HG03095 (cell line): ENCODE measurements at regions not wholly inside any gene's neighbourhood (a gene's known extent, or its start where the extent isn't known, plus 50 kb on each side); places are given as distances from the start of the nearest gene placed in this dataset.

Source experiments
- ATAC-seq: cut with Tn5 transposase; IDR thresholded peaks from one replicate; pipeline ENCODE4 v1.9.1; 2021; ENCODE audit warnings: moderate library complexity; ENCODE audit not compliant: unreplicated experiment

- no peak for ATAC-seq
Observed at GRCh38 chr11:129324533-129325175, 51.0 kb upstream of the BARX2 start.

DNA sequence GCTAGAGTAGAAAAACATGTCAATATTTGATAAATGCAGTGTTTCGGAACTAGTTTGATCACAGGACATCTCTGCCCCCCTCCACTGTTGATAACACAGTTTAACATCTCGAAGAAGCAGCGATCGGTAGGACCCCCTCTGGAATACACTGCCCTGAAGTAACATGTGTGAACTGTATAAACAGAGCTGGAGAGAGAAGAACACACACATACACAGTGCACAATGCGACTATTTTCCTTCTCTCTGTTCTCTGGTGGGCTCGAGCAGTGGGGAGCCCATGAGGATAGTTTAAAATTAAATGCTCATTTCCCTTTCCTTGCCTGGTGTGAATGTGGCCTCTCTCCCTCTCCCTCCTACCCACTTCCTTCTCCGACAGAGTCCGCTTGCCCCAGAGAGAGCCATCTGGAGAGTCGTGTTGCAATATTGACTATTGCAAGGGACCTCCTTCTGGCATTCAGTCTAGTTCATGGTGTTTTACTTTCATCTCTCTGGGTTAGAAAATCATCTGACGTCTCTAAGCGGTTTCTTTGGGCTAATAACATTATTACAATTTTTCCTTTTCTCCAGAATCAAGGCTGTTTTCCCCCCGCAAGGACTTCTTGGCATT, 51.6 kb upstream of the BARX2 start:
- ATAC-seq = no peak

DNA sequence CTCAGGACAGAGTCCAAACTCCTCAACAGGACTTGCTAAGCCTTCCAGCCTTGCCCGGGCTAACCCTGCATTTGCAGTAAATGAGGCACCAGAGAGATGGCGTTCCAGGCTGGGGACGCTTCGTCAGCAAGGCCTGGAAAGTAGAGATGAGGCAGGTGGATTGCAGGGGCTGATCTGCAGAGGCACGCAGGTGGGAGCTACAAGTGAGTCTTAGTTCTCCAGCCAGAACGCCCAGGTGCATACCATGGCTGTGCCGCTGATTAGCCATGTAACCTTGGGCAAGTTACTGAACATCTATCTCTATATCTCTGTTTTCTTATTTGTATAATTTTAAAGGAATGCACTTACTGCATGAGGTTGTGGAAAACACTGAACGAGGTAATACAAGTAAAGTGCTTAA, 52.7 kb upstream of the BARX2 start:
- no peak for ATAC-seq

DNA sequence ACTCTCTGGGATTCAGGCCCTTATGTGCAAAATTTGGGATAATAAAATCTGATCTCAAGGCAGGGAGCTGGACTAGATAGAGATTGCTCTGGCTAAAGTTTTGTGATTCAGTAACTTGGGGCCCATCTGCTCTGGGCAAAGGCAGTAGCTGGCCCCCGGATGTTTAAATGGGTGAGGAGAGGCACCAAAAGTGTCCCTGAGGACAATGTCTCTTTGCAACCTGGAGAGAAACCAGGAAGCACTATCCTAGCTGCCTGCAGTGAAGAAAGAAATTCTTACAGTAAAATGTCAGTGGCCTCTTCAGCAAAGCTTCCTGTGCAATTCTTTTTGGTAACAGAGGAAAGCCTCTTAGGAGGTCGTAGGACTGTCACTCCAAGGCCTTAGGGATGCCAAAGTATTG, 54.6 kb upstream of the BARX2 start:
- no peak for ATAC-seq

DNA sequence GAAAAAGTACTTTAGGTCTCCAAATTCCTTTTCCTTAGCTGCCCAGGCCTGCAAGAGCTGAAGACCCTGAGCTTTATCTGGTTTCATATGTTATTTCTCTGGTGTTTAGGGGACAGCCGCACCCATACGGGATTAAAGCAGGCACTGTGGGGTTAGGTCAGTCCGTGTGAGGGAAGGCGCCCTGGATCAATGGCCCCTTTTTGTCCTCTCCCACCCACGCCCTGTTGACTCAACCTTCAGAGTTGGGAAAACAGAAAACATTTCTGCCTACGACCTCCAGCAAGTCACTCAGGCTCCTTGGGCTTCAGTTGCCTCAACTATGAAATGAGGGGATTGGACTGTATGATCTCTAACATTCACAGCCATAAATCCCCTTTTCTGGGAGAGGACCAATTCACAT, 55.2 kb upstream of the BARX2 start:
- ATAC-seq = no peak

- no peak for ATAC-seq
Observed at GRCh38 chr11:129319751-129320150, 55.9 kb upstream of the BARX2 start.

- ATAC-seq = no peak
Observed at GRCh38 chr11:129319201-129319600, 56.4 kb upstream of the BARX2 start.

DNA sequence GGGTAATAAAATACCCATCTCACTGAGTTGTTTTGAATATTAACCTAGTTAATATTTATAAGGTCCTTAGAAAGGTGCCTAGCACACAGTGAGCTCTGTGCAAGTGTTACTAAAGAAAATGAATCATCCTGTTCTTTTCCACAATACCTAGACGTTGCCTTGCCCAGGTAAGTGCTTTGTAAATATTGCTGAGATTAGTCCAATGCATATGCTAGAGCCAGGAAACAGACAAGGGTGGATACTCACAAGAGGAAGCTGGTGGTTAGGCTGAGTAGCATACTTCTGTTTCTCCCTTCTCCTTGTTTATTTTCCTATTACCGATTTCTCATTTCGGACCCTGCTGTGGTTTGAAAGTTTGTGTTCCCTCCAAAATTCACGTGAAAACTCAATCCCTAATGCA, 58.1 kb upstream of the BARX2 start:
- no peak for ATAC-seq

- ATAC-seq = no peak
Observed at GRCh38 chr11:129316781-129317180, 58.9 kb upstream of the BARX2 start.

DNA sequence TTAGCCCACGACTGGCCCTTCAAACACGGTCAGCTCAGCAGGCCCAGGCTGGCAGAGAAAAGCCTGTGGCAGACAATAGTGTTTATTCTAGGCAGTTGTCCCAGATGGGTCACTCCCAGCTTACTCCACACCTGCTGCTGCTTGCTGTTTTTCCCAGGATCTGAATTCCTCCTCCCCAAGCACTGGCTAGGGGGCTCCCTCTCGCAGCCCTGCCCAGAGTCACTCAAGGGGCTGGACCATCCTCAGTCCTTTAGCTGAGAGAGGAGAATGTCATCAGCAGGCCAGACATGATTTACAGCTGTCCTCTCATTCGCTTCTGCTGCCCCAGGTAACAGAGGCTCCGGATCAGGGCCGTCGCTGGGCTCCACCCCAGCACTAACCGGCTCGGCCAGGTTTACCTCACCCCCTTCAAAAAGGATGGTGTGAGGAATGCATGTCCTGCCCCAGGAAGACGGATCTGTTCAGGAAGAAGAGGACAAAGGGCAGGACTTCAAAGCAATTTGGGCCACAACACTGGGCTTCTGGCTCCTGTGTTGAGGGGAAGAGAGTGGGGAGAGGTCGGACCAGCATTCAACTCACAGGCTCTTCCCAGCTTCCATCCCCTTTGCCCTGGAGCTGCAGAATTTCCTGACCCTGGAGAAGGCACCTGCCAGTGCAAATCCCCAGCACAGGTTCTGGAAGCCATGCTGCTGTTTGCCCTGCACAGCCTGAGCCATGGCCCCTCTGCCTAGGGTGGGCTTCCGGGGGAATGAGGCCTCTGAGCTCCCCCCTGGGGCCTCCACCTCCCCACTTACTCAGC, 59.7 kb upstream of the BARX2 start:
- no peak for ATAC-seq

GRCh38 chr11:129314371-129314770, 61.3 kb upstream of the BARX2 start:
- ATAC-seq = no peak

DNA sequence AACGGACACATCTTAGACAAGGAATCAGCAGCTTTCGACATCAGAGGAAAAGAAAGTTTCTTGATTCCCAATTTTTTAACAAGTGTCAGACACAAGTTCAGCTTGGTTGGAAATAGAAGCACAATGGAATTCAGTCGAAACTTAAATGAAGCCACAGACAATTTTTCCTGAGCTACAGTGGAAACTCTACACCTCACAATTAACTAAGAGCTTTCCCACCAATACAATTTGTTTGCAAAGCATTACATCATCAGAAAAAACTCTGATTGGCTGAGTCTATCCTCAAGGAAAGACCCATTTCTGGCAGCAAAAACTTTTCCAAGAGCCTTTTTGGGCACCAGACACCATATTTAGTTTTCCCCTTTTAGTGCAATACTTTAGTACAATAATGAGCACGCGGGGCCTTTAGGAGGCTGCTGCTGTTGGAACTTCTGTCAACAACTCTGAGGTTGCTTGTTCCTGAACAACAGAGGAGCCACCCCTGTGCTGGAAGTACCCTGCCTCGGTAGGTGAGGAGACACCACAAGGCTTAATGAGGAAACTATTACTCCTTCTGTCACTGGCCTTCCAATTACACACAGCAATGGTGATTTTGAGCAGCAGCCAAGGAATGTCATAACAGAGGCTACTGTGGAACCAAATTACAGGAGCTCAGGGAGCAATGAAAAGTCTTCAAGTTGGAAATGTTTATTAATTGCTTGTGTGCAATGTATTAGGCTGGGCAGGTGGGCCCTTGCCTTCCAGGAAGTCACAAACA, 61.9 kb upstream of the BARX2 start:
- no peak for ATAC-seq

GRCh38 chr11:129312730-129313503, 62.7 kb upstream of the BARX2 start:
- ATAC-seq = no peak

DNA sequence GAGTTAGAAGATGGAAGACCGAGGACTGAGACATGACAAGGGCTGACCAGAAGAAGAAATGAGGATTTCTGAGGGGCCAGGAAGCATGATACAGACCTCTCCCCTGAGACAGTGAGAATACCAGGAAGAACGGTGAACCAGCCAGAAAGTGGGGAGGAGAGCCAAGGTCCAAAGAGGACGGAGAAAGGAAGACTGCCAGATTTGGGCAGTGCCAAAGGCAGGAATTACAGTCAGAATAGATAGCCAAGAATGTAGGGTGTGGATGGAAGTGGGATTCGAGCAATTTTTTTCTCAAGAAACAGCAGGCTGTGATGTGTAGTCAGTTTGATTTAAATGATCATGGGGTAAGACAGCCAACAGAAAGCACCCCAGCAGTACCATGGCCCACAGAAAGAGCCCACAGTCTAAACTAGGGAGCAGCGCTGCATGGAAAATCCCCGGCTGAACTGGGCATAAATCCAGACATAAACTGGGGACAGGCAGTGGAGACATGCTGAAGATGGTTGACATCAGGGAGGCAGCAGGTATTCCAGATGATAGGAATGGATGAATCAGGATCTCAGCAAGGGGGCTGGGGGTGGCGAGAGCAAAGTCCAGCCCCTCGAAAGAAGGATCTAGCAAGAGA, 67.3 kb upstream of the BARX2 start:
- no peak for ATAC-seq

DNA sequence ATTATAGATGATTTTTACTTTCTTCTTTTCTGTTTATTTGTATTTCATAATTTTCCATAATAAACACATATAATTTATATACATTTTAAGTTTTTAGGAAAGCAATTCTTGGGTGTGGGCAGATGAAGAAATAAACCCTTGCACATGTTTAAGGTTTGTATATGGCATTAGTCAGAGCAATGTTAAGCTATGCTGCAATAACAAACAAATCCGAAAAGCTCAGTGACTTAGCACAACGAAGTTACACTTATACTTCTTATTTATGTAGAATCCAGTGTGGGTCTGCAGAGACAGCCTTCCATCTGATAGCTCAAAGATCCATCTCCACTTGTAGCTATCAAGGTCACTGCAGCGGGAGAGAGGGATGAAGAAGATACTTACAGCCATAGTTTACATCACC, 68.5 kb upstream of the BARX2 start:
- no peak for ATAC-seq

- no peak for ATAC-seq
Observed at GRCh38 chr11:129302386-129303101, 73.1 kb upstream of the BARX2 start.

DNA sequence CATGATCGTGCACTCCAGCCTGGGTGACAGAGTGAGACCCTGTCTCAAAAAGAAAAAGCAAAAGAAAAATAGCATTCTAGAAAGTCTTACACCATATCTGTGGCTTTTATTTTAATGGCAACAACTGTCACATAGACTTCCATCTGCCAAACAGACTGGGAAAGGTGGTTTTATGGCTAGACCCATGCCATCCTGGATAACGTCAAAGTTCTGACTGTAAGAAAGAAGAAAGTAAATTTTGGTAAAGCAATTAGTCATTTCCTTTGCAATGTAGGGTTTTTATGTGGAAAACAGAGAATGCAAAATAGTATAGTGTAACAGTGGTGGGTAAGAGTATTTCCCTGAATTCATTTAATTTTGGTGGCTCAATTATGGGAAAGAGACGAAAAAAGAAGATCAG, 75.5 kb upstream of the BARX2 start:
- ATAC-seq = no peak

DNA sequence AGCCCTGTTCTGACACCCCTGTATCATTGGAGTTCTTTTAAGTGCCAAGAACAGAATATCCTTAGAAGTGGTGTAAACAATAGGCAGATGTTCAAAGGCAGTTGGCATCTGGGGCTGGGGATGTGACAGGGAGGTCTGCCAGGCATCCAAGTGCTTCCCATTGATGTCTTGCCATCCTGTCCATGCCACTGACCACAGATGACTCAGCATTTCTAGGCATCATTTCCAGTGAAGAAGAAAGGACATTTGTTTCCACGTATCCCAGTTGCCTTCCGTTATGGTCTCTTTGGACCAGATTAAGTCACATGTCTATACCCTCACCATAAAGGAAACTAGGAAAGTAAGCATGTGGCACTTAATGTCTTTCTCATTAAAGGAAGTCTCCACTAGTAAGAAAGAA, 76.7 kb upstream of the BARX2 start:
- ATAC-seq = no peak

DNA sequence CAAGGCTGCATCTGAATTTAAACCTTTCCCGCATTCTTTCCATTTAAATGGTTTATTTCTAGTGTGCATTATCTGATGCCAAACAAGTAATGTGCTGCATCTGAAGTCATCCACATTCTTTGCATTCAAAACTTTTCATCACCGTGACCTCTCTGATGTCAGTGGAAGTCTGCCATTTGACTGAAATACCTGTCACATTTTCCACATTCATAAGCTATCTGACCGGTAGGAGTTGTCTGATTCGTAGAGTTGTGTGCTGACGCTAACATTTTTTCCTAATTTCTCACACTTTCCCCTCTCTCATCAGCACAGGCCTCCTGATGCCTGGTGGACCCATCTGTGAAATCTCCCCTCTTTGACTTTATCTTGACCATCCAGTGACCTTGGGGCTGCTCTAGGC, 79.9 kb upstream of the BARX2 start:
- ATAC-seq = no peak

DNA sequence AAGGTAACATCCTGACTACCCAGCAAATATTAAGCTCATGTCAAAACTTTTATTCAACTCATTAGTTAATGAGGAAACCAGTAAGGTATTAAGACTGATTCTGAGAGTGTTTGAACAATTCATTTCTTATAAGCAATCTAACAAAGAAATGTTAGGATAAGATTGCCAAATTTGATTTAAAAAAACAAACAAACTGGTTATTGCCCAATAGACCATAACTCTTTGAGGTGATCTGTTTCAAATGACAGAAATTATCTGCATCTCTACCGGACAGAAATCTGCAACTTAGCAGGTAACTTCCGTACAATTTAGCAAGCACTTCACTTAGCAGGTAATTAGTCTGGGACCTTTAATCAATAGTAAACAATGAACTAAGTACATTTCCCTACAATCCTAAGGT, 82.9 kb upstream of the BARX2 start:
- no peak for ATAC-seq
